ENCODE measurements at regions not wholly inside any gene's neighbourhood (a gene's known extent, or its start where the extent isn't known, plus 50 kb on each side); places are given as distances from the start of the nearest gene placed in this dataset.

- no peak for DNase-seq
Measured at GRCh38 chr10:30115626-30115940, 56.2 kb upstream of the JCAD start.

- DNase-seq = no peak
Measured at GRCh38 chr10:30114881-30115625, 55.7 kb upstream of the JCAD start.

GRCh38 chr10:30114401-30114800 is 55.0 kb upstream of the JCAD start:
- DNase-seq = no peak

- DNase-seq = no peak
Measured at GRCh38 chr10:30111340-30112022, 52.1 kb upstream of the JCAD start.
